HL-60 (cell line): ENCODE measurements at regions not wholly inside any gene's neighbourhood (a gene's known extent, or its start where the extent isn't known, plus 50 kb on each side); places are given as distances from the start of the nearest gene placed in this dataset.

Source experiments
- CTCF ChIP-seq: IDR thresholded peaks from one replicate; pipeline ENCODE4 v1.5.1; 2011; ENCODE audit warnings: low read length, control low read depth, inconsistent platforms; ENCODE audit not compliant: insufficient read depth
- POLR2AphosphoS5 ChIP-seq: IDR thresholded peaks from 2 replicates; pipeline ENCODE4 v1.6.1; 2012; ENCODE audit warnings: low read depth
- REST ChIP-seq: IDR thresholded peaks from 2 replicates; pipeline ENCODE4 v1.6.1; 2012; ENCODE audit warnings: low read depth; ENCODE audit not compliant: insufficient replicate concordance

GRCh38 chr4:22063613-22064012, 115.0 kb upstream of the KCNIP4 start:
- TF ChIP-seq CTCF (no peak), REST (no peak), POLR2AphosphoS5 (no peak)
